ENCODE measurements at regions not wholly inside any gene's neighbourhood (a gene's known extent, or its start where the extent isn't known, plus 50 kb on each side); places are given as distances from the start of the nearest gene placed in this dataset.

DNA sequence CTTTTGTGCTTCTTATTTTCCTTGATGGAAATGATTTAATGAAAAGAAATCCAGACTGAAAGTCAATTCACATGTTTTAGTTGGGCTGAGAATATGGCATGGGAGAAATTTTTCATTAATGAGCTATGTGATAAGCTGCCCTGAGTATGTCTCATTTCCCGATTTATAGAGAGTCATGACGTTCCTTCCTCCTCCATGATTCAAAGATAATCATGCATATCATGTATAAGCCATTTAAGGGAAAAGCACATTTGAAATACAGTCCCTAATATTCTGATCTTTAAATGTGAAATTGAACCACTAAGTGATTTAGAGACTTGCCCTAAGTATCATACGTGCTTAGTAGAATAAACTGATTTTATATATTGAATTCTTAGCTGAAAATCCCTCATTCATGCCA lies 840.9 kb downstream of the PCDH17 start:
- TF ChIP-seq, protein P1, sequence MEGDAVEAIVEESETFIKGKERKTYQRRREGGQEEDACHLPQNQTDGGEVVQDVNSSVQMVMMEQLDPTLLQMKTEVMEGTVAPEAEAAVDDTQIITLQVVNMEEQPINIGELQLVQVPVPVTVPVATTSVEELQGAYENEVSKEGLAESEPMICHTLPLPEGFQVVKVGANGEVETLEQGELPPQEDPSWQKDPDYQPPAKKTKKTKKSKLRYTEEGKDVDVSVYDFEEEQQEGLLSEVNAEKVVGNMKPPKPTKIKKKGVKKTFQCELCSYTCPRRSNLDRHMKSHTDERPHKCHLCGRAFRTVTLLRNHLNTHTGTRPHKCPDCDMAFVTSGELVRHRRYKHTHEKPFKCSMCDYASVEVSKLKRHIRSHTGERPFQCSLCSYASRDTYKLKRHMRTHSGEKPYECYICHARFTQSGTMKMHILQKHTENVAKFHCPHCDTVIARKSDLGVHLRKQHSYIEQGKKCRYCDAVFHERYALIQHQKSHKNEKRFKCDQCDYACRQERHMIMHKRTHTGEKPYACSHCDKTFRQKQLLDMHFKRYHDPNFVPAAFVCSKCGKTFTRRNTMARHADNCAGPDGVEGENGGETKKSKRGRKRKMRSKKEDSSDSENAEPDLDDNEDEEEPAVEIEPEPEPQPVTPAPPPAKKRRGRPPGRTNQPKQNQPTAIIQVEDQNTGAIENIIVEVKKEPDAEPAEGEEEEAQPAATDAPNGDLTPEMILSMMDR (conservative IDR thresholded peaks at IDR 0.05; ENCODE audit: low read depth, low read length): no peak
- no peak for TF ChIP-seq EZH2 (IDR thresholded peaks at IDR 0.05; ENCODE audit: borderline replicate concordance, low read depth, low read length, poor library complexity, severe bottlenecking)

Measured in A673 (cell line).